Activated naive CD4-positive, alpha-beta T cell treated with Interleukin-2 at 50 U/mL for 16 hours (primary cell): ENCODE measurements at regions not wholly inside any gene's neighbourhood (a gene's known extent, or its start where the extent isn't known, plus 50 kb on each side); places are given as distances from the start of the nearest gene placed in this dataset.

Source experiments
- DNase-seq: peaks from one replicate; pipeline ENCODE4 v3.0.0-alpha.2; 2020

- no peak for DNase-seq
Observed at GRCh38 chr2:71910277-71910676, 237.4 kb downstream of the CYP26B1 start.

- DNase-seq: no peak
Observed at GRCh38 chr2:71908798-71909197, 238.9 kb downstream of the CYP26B1 start.

- no peak for DNase-seq
Observed at GRCh38 chr2:71907503-71907902, 240.2 kb downstream of the CYP26B1 start.

DNA sequence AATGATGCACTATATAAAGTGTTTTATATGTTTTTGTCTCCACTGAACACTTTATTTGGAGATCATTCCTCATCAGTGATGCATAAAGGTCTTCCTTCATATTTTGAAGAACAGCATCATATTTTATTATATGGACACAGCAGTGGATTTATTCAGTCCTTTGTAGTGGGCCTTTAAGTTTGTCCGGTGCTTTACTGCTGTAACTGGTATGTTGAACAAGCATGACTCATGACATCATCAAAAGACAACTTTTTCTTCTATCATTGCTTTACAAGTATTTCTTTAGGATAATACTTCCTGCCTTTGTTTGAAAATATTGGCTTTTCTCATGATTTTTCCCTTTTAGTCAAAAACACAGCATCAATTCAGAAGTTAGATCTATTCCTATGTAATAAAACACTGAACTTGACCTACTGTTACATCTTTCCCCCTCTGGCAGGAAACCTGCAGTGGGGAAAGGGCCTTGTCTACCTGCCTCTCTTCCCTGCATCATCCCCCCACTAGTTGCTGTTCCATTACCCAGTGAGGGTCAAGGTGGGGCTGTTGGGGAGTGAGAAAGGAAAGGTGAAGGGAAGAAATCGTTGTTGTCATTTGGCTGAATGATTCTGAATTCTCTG is 241.2 kb downstream of the CYP26B1 start:
- no peak for DNase-seq

DNA sequence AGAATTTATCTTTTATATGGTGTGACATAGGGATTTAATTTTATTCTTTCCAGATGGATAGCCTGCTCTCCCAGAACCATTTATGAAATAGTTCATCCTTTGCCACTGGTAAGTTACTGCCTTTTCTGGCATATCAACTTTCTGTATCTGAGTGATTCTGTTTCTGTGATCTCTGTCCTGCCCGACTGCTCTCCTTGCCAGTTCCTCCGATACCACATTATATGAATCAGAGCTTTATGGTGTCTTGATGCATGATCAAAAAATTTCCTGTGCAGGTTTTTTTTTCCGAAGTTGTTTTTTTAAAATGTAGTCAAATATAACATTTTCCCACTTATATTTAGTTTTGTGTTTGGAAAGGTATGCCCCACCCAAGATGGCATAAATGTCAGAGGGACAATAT is 242.5 kb downstream of the CYP26B1 start:
- no peak for DNase-seq

- no peak for DNase-seq
Observed at GRCh38 chr2:71903841-71904240, 243.8 kb downstream of the CYP26B1 start.

GRCh38 chr2:71901466-71901865 is 246.2 kb downstream of the CYP26B1 start:
- DNase-seq: no peak

GRCh38 chr2:71898851-71899681 is 248.6 kb downstream of the CYP26B1 start:
- no peak for DNase-seq

DNA sequence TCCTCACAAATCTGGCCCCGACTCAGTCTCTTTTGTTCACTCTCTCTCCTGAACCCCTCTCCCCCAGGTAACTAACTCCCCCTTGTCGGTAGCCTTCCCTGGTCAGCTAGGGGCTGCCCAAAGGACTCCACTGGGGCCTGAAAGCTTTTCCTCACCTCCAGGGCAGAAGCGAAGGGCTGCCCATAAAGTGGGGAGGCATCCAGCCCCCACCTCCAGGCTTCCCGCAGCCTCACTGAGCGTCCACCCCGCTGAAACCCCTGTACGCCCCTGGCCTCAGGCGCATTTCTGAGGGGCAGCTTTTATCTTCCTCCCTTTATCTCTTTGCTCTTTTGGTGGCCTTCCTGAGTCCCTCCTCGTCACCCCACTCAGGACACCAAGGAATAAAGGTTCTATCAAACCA is 249.3 kb downstream of the CYP26B1 start:
- DNase-seq: no peak

GRCh38 chr2:71897836-71898235 is 249.8 kb downstream of the CYP26B1 start:
- no peak for DNase-seq

DNA sequence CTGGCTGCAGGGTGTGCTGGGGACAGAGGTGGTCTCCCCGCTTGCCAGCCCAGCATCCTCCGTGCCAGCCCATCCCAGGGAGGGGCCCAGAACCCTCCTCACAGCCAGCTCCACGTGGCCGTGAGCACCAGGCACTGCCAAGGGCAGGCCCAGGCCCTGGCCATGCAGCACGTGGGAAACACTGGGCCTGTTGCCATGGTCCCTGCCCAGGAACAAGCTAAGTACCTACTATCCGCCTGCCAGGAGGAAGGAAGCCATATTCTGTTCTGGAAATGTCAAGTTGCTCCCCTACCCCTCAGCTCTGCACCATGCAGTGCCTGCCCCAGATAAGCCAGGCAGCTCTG is 250.6 kb downstream of the CYP26B1 start:
- DNase-seq: no peak

DNA sequence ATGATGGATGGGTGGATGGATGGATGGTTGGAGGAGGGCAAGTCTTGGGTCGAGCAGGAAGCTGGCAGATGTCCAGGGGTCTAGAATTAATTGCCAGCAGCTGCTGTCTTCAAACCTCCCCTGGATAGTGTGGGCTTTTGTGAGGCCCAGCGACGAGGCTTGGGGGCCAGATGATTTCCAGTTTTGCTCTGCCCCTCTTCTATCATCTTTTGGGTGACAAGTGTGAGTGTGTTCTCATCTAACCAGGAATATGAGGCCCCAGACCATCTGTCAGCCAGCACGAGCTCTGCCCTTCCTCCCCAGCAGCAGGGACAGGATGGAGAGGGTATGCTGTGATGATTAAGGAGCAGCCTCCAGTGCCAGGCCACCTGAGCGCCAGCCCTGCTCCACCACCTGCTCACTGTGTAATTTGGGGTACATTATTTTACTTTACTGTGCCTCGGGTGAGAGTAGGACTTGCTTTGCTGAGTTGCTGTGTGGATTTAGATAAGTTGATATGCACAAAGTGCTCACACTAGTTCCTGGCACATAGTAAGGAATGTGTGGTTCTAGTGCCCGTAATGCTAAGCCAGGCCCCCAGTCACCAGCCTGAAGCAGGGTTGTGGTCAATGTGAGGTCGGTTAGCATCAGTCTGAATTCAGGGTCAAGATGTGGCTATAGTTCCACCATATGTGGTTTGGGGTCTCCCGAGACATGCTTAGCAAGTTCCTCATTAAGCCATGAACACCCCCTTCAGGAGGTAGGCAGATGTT is 251.1 kb downstream of the CYP26B1 start:
- DNase-seq: no peak

DNA sequence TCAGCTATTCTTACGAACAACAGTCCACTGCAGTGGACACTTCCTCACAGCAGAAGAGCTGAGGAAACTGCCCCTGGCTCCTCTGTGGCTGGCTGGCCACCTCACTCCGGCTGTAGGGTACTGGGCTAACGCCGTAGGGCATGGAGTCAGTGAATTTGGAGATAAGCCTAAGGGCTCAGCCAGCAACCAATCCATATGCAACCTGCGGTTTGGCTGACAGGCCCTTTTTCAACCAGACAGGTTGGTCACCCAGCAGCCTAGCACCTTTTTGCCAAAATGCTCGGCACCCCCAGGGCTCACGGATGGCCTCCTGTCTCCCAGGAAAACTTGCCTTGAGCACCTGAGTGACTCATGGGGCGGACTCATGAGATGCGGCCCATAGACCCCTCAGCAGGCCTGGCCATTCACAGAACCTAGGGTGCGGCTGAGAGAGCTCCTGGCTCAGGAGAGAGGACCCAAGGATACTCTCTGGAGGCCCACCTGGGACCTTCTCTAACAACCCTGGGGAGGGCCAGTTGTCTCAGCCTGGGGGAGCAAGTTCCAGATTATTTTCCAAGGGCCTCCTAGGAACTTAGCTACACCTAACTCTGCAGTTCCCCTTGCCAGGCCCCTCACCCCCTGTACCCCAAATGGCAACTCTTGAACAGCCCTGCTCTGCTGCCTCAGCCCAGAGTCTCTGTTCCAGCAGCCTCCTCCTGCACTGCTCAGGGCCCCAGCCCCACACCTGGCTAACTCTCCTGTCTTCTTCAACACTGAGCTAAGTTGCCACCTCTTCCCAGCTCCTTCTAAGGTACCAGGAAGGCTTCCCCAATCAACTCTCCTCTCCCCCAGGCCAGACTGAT is 252.1 kb downstream of the CYP26B1 start:
- no peak for DNase-seq

- DNase-seq: no peak
Observed at GRCh38 chr2:71894261-71894660, 253.4 kb downstream of the CYP26B1 start.

- no peak for DNase-seq
Observed at GRCh38 chr2:71893646-71894045, 254.0 kb downstream of the CYP26B1 start.

DNA sequence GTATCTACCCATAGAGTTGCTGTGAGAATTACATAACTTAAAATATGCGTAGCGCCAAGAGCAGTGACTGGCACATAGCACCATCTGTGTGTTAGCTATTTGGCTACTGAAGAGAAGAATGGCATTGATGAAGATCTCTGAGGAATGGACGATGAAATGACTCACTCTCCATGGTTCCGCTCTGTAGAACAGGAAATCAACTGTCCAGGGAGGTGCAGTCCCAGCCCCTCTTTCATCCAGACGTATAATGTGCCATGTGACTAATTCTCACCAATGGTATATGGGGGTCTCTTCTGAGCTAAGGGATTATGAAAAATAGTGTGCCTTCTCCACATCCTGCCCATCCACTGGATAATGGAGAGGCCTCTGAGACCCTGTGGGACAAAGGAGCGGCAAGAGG is 254.8 kb downstream of the CYP26B1 start:
- DNase-seq: no peak

DNA sequence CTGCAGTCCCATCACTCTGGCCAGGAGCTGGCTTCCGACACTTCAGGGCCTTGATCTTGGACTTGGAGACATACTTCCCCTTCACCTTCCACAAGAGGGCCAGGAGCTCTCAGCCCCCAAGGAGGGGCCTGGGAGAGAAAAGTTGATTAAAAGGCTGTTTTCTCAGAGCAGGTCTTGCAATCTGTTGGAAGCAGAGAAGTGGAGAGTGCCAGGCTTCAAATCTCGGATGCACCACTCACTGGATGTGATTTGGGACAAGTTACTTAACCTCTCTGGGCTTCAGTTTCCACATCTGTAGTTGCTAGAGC is 255.3 kb downstream of the CYP26B1 start:
- DNase-seq: no peak

DNA sequence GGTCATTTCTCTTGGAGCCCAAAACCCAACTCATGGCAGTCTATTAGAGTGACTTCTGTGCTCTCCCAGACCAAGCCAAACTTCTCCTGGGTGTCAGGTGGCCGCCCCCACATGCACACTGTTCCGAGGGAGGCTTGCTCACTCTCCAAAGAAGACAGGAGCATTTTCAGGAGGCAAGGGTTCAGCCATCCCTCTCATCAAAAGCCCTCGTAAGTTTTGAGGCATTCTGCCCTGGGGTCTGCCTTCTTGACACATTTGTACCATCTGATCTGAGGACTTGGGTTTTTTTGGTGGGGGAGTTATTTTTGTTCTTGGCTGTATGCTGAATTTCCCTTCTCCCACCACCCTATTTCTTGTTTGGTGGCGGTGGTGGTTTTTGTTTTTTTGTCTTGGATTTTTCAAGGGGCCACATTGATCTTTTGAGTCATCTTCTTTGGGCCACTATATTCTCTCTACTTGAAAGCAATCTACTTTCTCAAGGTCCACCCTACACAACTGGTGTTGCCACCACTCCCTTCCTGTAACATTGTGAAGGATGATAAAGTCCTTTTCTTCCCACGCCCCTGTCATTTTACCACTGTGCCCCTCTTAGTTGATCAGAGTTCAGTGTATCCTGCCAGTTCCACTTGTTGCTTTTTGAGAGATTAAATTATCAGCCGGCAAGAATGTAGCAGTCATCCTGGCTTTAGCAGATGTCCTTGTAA is 255.8 kb downstream of the CYP26B1 start:
- DNase-seq: no peak

GRCh38 chr2:71891155-71891554 is 256.5 kb downstream of the CYP26B1 start:
- no peak for DNase-seq

DNA sequence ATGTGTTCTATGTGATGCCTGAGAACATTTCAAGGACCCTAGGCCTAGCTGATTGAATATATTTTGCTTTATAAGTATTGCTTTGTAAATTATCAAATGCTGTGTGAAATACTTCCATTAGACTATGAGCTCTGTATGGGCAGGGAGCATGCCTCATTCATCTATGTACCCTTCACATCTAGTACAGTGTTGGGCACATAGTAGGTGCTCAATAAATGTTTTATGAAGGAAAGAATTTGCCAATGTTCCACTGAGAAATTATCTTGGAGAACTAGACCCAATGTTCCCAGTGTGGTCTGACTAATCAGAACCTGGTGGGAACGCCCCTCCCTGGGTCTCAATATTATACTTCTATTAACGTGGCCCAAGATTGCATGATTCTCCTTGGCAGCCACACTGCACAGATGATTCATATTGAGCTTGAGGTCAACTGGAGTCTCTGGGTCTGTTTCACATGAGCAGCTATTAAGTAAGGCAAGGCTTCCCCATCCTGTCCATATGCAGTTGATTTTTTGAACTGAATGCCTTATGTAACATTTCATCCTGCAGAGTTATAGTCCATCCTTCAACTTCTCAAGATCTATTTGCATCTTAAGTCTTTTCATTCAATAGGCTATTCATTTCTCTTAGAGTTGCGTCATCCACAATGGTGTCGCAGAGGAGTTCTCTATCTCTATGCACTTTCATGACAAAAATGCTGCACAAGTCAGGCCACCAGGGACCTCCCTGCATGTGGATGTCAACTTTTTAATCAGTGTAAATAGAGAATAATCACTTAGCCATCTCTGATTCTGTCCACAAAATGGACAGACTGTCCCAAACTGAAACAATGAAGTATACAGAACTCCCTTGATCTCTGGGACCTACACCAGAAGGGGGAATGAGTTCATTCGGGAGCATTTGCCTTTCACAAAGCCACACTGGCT is 257.6 kb downstream of the CYP26B1 start:
- no peak for DNase-seq

- no peak for DNase-seq
Observed at GRCh38 chr2:71888751-71889445, 258.8 kb downstream of the CYP26B1 start.
